HG03196 (cell line): ENCODE measurements at regions not wholly inside any gene's neighbourhood (a gene's known extent, or its start where the extent isn't known, plus 50 kb on each side); places are given as distances from the start of the nearest gene placed in this dataset.
A peak's percentile ranks its signal among the peaks of the same experiment; 100 is the strongest.
"Not testable (repeated sequence)": the region's sequence is repeated elsewhere in the genome, so short reads cannot be mapped to it uniquely, and the experiment has no call there.

Source experiments
- ATAC-seq: cut with Tn5 transposase; IDR thresholded peaks from one replicate; pipeline ENCODE4 v1.9.1; 2021; ENCODE audit not compliant: unreplicated experiment

DNA sequence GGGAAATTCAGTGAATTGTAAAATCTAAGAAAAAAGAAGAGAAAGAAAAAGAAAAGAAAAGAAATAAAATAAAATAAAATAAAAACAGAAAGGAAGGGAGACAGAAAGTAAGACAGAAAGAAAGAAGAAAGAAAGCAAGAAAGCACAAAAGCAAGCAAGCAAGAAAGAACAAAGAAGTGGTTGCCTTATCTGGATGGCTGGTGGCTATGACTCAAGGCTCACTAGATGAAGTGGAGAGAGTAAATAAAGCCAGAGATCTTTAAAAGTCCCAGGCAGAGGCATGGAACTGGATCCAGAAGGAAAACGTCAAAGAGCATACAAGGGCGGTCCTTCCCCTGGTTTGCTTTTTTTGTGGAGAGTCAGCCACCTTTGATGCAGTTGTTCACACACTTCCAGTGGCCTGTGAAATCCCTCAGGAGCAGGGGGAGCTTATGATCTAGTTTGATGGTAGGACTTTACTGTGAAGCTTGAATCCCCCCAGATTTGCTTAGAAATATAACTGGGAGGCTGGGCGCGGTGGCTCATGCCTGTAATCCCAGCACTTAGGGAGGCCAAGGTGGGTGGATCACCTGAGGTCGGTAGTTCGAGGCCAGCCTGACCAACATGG is 176.7 kb upstream of the HMHB1 start:
- ATAC-seq = no peak

DNA sequence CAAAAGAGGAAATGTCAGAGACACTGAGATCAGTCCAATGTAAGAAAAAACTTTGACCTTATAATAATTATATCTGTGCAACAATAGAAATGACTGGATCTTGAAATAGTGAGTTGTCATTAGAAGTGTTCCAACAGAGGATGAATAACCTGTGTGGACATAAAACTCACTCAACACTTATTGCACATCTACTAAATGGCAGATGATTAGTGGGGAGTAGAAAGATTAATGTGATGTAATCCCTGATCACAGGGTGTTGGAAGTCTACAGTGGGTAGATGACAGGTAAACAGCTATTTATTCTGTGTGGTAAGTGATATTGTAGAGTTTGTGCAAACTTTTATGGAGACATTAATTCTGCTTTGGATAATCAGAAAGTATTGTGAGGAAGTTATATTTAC is 177.3 kb upstream of the HMHB1 start:
- no peak for ATAC-seq

DNA sequence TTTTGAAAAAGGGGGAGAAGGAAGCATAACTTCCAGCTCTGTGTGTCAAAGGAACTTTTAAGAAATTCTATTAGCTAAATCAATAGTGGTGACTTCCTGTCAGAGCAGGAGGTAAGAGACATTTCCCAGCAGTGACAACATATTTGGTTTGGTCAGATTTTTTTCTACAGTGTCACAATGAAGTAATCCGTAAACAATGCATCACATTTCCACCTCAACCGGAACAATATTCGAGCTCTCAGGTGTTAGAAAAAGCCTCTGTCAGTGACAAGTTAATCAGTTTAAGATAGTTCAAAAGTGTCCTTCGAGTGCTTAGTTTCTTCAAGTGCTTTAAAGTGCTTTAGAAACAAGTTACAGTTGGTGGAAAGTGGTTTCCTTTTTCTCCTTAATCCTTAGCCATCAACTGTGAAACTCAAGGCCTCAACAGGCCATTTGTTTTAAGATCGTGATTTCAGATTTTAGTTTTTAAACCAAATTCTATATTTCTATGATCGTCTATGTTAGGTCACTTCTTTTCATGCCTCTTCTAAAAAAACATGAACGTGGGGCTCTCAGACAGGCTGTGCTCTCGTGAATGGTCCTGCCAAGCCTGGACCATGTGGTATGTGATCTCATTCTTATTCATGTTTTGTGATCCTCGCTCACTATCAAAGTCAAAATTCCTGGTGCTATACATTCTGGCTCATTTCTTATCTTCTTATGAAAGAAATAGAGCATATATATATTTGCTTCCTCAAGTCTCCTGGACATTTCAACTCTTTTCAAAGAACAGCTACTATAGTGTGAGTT is 181.9 kb upstream of the HMHB1 start:
- ATAC-seq = no peak

DNA sequence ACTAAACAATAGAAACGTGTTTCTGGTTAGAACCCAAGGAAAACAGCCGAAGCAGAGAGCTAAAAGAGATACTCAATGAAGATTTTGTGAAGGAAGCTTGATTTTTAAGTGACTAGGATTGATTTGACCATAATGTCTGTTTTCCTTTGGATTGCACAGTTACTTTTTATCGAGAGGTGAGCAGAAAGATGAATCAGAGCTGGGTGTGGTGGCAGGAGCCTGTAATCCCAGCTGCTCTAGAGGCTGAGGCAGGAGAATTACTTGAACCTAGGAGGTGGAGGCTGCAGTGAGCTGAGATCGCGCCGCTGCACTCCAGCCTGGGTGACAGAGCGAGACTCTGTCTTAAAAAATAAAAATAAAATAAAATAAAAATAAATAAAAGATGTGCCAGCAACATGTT is 186.9 kb upstream of the HMHB1 start:
- not testable (repeated sequence) for ATAC-seq

DNA sequence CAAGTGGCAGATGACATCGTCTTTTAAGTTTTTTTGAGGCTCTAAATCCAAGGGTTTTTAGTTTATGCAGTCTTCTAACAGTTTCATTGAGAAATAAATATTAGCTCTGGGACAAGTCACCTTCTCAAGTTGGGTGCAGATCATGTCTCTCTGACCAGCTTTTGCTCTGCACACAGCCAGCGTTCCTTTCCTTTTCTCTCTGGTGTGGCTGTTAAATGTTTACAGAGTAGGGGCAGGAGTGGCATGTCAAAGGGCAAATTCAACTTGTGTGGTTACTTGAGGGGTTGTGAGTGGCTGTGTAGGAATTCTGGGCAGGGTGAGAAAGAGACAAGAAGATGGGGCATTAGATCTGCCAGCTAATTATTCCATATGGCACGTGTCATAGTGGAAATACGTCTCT is 187.5 kb upstream of the HMHB1 start:
- ATAC-seq = no peak

DNA sequence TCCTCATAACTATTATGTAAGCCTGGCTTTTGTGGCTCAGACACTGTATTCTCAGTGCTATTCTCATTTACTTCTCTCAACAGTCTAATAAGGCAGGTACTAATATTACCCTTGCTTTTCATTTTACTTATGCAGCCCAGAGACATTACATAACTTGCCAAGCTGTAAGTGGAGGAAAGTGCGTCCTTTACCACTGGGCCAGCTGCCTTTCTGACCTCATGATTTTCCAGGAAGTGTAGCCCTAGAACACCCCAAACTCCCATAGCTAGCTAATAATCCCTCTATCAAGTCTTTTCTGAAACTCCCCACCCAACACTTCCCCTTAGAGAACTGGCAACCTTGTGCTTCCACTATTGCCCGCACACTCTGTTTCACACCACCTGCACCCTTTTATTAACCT is 192.9 kb upstream of the HMHB1 start:
- no peak for ATAC-seq

DNA sequence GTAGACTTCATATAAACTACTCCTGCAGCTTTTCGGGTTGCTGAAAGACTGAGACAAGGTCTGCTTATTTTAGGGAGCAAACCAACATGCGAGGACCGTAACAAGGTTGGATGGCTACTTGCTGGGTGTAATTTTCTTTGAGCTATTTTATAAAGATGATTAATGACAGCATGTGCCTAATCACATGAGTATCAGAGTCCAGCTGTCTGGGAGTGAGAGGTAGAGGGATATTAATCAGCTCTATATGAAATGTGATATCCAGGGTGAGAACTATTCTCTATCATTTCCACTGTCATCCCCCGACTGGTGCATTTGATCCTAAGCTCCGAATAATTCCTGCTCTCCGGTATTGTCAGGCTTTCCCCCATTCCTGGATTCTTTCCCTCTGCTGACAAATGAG is 193.8 kb upstream of the HMHB1 start:
- ATAC-seq = no peak

DNA sequence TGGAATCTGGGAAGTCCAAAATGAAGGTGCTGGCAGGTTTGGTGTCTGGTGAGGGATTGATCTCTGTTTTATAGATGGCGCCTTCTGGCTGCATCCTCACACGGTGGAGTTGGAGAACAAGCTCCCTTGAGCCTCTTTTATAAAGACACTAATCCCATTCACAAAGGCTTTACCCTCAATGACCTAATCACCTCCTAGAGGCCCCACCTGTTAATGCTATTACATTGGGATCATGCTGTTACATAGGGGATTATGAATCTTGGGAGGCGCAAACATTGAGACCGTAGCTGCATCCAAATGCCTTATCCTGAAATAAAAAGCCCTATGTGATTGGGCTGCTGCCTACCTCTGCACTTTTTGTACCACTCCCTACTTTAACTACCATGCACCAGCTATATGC is 197.1 kb upstream of the HMHB1 start:
- no peak for ATAC-seq

DNA sequence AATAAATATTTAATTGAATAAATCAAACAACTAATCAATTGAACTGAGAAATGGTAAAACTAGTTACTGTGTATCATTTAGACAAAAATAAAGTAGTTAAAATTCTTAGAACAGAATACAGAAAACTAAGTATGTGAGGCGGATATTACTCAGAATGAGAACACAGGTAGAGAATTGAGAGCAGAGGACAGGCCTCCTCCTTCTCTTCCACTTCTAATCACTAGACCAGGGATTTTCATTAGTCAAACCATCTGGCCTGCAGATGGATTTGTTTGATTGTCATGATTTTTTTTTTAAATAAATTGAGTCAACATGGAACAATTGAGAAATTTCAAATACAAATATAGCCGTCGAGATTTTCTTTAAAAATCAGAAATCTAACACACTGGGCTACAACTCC is 198.6 kb upstream of the HMHB1 start:
- no peak for ATAC-seq

DNA sequence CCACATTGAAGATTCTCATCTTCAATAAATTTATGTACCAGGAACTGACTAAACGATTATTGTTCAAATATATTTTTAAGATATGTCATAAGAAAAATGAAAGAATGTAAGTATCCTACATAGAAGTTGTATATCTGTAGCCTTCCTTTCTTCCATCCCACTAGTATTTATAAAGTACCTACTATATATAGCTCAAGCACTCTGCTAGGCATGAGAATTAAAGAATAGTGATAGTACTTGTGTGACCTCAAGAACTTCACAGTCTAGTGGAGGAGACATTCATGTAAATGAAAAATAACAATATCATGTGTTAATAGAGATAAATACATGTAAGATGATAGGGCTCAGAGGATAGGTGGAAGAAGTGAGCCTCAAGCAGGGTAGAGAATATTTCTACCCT is 201.0 kb upstream of the HMHB1 start:
- no peak for ATAC-seq

DNA sequence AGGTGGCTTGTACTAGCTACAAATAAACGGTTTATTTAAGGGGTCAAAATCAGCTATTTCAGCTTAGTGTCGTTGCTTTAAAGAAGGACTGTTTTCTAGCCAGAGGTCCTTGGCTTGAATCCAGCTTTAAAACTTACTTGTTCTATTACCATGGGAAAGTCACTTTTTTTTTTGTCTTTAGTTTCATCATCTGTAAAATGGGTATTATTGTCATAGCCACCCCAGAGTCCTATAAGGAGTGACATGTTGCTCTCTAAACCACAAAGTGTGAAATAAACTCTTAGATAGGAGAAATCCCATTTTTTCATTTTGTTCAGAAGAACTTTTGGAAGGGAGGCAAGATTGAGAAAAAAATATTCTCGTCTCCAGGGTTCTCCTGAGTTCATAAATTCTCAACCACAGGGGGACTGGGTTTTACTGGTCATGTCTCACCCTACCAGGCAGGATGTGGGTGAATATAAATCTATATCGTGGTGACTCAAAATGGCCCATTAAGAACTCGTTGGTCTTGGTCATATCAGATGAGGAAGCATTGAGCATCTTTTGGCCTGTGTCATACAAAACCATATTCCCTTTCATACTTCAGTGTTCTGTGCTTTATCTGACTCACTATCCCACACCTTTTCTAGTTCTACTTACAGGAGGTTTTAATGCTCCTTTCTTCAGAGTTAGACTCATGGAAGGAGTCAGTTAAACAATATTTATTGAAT is 202.7 kb upstream of the NR3C1 start:
- peak; percentile 63 for ATAC-seq

DNA sequence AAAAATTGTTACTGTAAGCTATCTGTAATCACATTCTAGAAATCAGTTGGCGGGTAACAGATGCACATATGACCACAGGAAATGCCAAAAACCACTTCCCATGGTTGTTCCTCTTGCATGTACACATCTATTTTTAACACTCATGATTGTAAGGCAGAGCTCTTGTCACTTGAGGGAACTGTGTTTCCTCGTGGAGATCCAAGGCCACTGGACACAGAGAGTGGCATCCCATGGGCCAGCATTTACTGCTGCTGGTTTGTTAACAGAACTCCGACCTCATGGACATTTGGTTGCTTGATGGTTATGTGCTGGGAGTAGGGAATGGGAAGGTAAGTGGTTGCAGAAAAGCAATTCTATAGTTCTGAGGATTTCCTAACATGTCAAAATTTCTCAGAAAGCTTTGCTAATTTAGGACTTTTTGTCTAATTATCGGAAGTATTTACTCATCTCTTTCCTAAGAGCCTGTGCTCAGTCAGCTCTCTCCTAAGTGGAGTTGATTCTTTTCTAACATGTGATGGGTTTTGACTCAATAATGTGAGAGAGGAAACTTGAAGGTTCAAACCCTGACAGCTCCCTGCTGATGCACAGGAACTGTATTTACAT is 202.0 kb upstream of the NR3C1 start:
- ATAC-seq = peak; percentile 64

DNA sequence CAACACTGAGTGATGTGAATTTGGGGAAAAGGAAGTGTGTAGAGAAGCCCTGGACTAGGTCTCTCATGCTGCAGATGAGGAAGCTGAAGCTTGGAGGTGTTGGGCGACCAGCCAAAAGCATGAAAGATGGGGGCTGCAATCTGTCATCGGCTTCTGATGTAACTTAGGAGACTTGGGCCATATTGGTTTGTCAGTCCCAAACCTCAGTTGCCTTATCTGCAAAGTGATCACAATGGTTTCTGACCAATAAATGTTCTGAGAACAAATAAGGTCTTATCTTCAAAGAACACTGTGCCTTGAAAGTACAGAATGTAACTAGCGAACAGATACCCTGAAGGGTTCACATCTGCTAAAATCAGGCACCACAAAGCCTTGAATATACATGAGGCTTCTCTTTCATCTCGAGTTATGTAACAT is 198.4 kb upstream of the NR3C1 start:
- no peak for ATAC-seq

DNA sequence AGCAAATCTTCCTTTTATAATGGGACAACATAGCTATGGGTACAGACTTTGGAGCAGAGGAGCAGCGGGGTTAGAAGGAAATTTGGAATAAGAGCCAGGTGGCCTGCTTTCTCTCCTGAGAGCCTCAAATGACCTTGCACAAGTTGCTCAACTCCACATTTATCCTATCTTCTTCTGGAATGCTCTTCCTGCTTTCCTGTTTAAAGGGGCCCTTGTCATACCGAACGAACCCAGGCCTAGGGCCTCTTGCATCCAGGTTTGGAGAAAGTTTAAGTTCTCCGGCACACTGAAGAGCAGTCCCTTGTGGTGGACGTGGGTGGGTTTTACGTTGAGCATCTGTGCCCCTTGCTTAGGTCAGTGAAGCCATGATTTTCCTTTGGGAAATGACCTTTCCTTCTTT is 197.9 kb upstream of the NR3C1 start:
- no peak for ATAC-seq

DNA sequence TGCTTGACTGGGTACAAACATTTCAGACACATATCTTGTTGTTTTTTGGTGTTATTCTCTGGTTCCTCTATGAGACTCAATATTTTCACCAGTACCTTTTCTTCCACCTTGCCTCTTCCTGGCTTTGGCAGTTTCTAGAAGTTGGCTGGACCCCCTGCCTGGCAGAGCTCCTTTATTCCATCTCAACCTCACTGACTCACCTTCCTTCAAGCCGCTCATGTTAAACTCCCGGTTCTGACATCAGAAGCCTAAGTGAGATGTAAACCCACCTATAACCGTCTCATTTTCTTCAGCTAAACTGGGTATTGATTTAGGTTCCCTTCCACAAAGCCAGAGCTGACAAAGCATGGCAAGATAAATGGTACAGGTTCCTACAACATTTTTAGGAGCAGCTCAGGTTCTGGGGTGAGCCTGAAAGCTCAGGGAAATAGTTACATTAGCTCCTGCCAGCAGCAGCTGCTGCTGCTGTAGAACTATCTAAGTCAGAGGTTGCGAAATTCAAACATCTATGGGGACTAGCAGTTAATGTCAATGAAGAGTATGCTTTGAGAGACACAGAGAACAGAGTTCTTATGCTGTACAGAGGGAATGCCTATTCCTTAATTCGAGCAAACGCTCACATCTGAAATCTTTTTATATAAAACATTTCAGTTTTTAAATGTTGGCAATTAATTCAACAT is 197.1 kb upstream of the NR3C1 start:
- no peak for ATAC-seq

DNA sequence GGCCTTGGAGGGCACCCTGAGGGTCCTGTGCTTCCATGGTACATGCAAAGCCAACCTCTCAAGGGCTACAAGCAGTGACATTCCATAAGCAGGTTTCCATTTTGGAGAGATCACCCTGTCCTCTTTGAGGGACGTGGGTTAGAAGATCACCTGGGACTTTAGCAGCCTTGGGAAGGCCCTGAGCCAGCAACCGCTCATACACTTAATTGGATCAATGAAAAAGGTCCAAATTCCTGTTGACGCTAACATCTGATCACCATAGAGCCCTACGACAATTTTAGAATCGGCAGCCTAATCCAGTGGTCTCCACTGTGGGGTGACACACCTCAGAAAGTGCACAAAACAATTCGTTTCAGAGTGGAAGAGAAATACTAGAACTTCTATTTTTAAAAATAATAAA is 196.0 kb upstream of the NR3C1 start:
- no peak for ATAC-seq

DNA sequence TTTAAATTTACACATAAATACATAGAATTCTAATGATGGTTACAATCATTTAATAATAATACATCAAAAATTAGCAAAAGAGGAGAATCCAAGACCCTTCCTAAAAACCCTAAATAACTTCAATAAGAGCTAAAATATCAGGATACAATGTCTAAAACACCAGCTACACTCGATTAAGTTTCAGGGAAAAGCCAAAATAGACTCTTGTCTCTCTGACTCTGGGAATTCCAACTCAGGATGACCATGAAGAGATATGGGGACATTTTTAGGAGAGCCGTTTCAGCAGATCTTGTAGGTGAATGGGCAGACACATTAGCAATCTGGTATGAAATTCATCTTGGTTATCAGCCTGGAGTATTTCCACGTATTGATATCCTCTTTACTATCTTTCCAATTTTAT is 193.3 kb upstream of the NR3C1 start:
- ATAC-seq = no peak

DNA sequence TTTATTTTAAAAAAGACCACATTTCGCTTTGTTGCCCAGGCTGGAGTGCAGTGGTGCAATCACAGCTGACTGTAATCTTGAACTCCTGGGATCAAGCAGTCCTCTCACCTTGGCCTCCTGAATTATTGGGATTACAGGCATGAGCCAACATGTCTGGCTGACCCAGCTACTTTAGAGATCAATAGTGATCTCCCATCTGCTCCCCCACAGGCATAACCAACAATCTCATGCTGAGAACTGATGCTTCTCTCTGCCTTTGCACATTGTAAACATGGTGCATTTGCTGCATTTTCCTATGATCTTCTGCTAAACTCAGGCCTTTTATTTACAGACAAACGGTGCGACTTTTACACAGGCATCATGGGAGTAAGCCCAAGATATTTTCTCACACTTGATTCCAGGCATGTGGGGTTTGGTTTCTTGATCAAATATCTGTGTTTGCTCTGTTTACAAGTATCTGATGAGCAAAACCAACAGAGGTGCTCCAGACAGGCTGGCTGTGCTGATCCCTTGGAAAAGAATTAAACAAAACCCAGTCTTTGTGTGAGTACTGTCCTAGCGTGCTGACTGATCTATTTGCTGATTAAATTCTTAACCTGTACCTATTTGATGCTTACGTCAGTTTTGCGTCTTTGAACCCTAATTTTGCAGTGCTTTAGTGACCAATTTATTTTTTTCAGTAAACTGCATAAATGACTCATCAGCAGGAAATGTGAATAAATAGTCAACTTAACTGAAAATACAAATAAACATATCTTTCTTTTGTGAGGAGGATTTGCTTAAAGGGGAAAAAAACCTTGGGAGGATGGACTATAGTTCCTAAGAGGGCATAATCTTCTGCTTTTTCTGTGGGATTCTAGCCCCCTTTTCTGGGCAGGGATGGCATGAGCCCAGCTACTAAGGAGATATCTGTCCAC is 191.7 kb upstream of the NR3C1 start:
- no peak for ATAC-seq

DNA sequence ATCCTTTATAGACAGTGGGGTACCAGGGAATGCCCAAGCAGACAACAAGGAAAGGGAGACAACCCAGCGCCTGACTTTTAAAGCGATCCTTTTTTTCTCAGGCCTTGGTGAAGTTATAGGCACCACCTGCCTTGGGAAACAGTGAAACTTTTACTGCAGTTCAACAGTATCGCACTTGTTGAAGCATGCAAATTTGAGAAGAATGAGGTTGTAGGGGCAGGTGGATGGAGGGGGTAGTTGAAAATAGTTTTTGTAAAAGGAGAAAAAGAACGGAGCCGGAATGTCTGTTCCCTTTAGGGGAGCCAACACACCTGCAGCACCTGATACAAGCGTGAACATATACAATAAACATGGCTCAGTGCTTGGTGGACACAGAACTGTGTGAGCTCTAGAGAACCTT is 190.2 kb upstream of the NR3C1 start:
- no peak for ATAC-seq

DNA sequence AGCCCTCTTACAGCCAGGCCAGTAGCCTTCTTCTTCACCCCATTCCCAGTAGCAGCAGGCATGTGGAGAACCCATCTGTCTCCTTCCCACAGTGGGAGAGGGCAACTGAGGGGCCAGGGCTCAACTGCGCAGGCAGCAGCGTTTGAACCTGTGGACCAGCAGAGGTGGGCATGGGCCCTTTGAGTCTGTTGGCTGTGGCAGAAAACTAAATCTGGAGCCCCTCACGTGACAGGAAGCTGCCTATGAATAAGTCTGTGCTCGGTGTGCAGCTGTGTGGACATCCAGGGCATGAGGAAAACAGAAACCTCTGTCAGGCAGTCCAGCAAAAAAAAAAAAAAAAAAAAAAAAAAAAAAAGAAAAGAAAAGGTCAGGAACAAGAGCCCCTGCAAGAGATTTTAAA is 189.2 kb upstream of the NR3C1 start:
- peak; percentile 70 for ATAC-seq
